Cardiac fibroblast (primary cell): ENCODE measurements at regions not wholly inside any gene's neighbourhood (a gene's known extent, or its start where the extent isn't known, plus 50 kb on each side); places are given as distances from the start of the nearest gene placed in this dataset.

Experiments used
- DNase-seq, 2 donors: peaks; one replicate each; pipeline versions ENCODE4 v3.0.0 to v3.0.0-alpha.2; 2010; ENCODE audit warnings: low read depth in 2 of 2
- H3K4me3 ChIP-seq, 2 donors: replicated peaks in 1 of 2; 1 replicate in 1 of 2; 2 replicates in 1 of 2; pipeline ENCODE4 v1.5.1; 2011; ENCODE audit warnings: low read depth in 2 of 2, low read length in 2 of 2, mild to moderate bottlenecking in 2 of 2, moderate library complexity in 1 of 2
- TF ChIP-seq, protein P1 (sequence below): IDR thresholded peaks from one replicate; pipeline ENCODE4 v1.5.1; 2011; ENCODE audit warnings: low read depth, mild to moderate bottlenecking, low read length, inconsistent platforms

DNA sequence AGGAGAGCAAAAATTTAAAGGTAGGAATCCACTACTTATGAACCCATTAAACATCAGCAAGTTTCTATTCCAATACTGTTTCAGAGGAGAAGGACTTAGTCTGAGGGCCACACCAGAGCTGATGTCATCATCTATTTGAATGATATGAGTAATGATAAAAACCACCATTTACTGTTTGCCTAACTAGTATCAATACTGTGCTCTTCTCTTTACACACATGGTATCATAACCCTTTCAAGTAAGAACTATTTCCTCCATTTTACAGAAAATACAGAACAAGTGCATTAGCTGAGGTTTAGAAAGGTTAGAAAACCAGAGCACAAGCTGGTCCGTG, 651.3 kb upstream of the KIRREL3 start:
- TF ChIP-seq, protein P1, sequence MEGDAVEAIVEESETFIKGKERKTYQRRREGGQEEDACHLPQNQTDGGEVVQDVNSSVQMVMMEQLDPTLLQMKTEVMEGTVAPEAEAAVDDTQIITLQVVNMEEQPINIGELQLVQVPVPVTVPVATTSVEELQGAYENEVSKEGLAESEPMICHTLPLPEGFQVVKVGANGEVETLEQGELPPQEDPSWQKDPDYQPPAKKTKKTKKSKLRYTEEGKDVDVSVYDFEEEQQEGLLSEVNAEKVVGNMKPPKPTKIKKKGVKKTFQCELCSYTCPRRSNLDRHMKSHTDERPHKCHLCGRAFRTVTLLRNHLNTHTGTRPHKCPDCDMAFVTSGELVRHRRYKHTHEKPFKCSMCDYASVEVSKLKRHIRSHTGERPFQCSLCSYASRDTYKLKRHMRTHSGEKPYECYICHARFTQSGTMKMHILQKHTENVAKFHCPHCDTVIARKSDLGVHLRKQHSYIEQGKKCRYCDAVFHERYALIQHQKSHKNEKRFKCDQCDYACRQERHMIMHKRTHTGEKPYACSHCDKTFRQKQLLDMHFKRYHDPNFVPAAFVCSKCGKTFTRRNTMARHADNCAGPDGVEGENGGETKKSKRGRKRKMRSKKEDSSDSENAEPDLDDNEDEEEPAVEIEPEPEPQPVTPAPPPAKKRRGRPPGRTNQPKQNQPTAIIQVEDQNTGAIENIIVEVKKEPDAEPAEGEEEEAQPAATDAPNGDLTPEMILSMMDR = no peak
- peak in 1 of 2 donors; percentile 22 for DNase-seq
- H3K4me3 ChIP-seq = no peak overlapping the region

GRCh38 chr11:127651175-127651887, 650.8 kb upstream of the KIRREL3 start:
- TF ChIP-seq, protein P1 = no peak
- no peak overlapping the region for H3K4me3 ChIP-seq
- peak; percentile 1 to 73 for DNase-seq

DNA sequence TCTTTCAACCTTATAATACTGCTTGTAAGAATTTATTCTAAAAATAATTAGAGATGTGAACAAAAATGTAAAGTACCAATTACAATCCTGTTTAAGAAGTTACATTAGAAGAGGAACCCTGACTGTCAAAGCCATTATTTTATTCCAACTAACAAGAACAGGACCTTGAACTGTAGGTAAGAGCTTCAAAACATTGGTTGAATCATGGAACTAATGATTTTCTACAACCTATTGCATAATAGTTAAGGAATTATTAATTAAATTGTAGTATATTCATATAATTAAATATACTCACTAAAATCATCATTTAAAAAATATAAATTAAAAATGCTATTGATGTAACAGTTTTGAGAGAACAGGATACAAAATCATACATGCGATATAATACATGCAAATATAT, 649.4 kb upstream of the KIRREL3 start:
- TF ChIP-seq, protein P1 = no peak
- DNase-seq = no peak
- no peak overlapping the region for H3K4me3 ChIP-seq

GRCh38 chr11:127649071-127649470, 648.5 kb upstream of the KIRREL3 start:
- TF ChIP-seq, protein P1 = no peak
- no peak for DNase-seq
- H3K4me3 ChIP-seq = no peak overlapping the region

DNA sequence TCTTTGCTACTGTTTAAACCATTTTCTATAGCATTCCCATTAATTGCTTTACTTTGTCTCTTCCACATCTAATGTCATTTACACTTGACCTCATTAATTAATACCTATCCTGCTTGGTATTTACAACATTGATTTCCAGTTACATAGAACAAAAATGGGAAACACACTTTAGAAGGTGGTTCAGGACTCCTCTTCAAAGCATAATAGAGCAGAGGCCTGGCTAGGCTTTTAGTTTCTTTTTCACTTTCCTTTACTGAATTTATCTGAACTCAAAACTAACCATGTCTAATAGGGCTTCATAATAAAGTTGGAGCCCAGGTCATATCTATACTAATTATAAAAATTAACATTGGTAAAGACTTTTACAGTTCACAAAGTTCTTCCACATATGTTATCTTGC, 648.0 kb upstream of the KIRREL3 start:
- no peak for DNase-seq
- TF ChIP-seq, protein P1 = no peak
- no peak overlapping the region for H3K4me3 ChIP-seq

DNA sequence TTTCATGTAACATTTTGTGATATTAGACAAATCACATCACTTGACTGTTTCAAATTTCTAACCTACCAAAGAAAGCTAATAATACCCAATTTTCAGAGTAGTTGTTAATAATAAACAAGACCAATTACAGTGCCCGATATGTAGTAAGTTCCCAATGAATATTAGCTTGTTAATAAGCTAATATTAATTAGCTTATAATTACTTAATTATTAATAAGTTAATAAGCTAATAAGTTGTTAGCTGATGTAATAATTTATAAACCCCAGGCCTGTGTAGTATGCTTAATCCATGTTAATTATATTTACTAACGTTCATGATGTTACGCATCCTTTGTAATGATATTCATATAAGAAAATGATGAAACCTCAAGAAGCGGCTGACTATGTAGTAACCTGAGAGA, 643.8 kb upstream of the KIRREL3 start:
- no peak for DNase-seq
- TF ChIP-seq, protein P1 = no peak
- H3K4me3 ChIP-seq = no peak overlapping the region
